HG03354 (cell line): ENCODE measurements at regions not wholly inside any gene's neighbourhood (a gene's known extent, or its start where the extent isn't known, plus 50 kb on each side); places are given as distances from the start of the nearest gene placed in this dataset.

Source experiments
- ATAC-seq: cut with Tn5 transposase; IDR thresholded peaks from one replicate; pipeline ENCODE4 v1.9.1; 2021; ENCODE audit warnings: mild to moderate bottlenecking; ENCODE audit not compliant: unreplicated experiment, poor library complexity, severe bottlenecking

DNA sequence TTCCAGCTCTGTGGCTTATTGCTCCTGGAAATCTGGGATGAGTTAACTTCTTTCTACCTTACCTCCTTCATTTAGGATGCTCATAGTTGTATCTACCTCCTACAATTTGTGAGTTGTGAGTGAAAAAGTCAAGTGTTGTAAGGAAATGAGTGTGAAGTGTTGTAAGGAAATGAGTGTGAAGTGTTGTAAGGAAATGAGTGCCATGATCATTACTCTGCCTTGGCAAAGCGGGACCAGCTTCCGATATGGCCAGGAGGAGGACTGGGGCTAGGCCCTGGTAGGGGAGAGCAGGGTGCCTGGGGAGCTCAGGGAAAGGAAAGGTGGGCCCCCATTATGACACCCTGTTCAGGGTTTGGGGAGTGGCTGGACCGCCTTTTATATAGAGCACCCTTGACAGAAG lies 435.2 kb downstream of the FGF9 start:
- no peak for ATAC-seq

DNA sequence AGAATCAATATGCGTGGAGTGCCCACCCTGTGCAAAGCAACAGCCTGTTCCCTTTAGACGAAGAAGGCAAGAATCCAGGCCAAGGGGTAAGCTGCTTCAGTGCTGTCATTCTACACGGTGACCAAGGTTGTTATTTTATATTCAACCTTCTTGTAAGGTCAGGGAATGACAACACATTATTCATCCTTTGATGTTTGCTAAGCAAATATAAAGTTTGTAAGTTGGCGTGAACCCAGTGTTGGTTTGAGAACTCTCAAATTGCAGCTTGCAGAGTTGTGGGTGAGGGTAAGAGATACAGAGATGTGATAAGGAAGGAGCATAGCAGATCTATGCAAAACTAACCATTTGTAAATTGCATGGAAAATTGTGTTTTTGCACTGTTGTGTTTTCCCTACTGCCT lies 436.7 kb downstream of the FGF9 start:
- ATAC-seq: no peak

DNA sequence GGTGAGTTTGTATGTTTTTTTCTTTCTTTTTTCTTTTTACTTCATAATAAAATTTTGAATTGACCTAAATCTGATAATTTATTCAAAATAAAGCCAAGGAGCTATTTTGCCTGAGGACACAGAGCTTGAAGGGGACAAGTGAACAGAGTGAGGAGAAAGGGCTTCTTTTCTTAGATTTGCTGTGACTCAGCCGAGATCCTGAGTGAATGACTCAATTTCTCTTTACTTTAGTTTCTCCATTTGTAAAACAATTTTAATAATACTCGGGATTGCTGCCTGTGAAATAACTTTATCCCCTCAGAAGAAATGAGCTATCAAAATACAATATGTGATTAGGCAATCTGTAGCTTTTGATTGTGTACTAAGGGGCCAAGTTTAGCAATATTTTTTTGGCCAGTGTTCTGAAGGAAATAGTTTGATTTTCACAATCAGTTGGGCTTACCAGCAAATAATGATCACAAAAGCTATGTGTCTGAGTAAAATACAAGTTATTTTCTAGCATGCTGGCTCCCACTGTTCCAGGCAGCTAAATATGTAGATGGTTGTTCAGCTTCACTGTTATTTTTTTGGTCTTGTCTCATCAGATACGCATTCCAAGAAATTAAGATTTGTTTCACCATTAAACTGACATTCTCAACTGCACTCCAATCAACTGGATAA lies 437.5 kb downstream of the FGF9 start:
- no peak for ATAC-seq

DNA sequence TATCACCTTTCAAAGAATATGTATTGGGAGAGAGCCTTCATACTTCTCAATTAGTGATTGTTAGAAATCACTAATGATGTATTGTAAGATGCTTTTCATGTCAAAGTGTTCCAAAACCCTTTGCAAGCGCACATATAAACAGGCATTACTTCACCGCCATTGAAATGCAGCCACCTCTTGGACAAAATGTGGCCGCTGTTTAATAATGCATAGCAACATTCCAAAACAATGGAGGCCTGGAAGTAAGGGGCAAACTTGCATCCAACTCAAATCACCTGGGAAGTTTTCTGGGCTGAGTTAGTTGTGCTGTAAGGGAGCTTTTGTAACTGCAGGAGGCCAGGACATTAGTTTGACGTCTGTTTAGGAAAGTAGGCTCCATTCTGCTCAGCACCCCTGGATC lies 438.1 kb downstream of the FGF9 start:
- no peak for ATAC-seq

DNA sequence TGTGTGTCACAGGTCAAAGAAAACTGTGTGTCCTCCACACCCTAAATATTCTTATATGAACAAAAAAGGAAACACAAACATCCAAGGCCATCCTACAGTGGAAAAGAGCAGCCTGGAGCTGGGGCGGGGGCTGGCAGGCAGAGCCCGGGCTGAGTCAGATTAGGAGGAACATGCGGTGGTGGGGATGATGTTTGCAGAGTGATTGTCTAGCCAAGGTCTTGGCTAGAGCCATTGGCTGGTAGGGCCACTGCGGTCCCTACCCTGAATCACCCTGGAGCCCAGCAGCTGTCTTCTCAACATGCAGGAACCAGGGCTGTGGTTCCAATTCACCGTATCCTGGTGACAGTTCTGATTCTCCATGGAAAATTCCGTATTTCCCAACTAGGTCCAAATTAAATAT lies 439.5 kb downstream of the FGF9 start:
- no peak for ATAC-seq

DNA sequence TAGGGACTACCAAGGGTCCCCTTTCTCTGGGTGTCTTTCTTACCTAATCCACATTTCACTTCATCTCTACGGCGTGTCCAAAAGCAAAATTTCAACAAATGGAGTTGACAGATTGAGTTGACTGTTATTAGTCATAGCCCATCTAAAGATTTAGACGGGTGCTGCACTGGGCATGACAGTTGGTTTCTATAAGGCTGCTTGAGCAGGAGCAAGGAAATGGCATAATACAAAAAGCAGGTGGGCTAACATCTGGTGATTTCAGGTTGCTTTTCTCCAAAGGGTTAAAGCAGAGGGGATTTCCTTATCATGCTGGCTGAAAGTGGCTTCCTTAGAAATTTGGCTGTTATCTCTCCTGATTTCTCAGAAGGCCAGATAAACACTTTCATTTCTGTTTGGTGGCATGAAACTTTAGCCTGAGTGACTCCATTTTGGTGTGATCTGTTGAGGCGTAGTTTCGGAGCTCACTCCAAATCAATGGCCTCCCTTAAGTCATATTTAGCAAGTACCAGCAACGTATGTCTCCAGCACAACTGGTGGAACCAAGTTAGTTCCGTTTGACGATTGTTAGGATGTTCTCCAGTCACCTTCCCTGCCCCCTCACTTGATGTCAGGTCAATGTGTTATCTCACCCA lies 440.4 kb downstream of the FGF9 start:
- ATAC-seq: no peak

DNA sequence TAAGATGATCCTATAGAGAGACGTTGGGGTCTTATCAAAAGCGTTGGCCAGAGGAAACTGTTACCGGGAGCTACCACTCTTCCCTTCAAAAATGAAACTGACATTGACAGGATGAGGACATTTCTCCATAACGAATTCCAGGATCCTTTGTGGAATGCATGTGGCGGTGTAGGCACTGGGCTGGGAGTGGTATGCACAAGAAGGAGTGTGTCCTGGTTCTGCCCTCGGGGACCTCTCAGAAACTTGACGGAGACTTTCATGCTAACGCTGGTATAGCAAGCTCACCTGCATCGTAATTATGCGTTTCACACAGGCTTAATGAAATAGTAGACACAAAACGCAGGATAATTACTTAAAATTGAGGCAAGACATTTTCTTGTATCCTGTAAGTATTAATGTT lies 441.1 kb downstream of the FGF9 start:
- no peak for ATAC-seq

DNA sequence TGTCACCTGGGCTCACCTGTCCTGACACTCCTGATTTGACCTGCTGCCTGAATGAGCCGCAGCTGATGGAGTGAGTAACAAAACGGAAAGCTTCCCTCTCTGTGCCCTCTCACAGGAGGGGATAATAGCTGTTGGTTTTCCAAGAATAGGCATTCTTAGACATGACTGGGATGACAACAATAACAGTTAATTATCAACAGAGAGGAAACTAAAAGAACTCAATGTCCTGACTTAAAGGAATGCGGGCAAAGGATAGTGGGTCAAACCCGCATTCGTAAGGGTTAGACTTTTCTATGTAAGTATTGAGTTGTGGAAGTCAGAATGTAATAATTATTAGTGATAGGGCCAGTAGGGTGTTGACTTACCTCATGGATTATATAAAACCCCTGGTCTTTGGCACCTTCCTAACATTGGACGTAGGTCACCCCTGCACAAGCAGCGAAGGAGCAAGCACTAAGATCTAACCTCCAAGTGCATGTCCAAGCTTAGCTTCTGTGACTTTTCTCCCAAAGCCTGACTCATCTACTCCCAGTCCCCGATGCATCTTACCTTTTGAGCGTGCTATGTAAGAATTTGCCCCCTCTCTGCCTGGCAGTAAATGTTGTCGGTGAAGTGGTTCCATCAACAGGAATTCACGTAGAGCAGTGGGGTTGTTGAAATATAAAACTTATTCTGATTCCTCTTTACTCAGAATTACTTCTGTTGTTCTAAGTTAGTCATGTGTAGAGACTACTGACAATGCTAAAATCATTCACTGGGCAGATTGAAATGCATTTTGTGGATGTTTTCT lies 442.3 kb downstream of the FGF9 start:
- ATAC-seq: no peak

DNA sequence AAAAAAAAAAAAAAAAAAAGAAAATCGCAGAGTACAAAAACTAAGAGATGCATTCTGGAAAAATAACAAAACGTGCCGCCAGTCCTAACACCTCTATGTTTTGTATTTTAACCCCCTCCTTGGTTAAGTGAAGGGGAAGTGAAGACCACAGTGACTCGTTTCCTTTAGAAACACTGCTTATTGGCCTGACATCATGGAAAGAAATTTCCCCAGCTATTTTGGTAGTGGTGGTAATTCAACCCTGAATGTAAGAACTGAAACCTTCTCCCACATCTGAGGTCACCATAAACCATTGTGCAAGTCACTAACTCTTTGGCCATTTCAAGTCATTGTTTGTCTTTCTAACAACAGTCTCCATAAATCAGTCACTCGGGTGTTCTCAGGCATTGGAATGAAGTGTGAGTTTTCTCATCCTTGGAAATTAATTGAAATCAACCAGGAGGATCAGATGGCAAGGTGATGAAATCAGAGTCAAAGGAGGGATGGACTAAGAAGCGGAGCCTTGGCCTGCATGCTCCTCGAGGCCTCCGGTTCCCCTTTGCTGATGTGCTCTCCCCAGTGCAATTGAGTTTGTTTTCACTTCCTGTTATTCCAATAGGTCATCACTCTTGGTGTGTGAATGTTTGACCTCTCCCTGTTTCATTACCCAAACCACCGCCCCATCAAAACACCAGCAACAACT lies 443.9 kb downstream of the FGF9 start:
- ATAC-seq: peak; percentile 90

DNA sequence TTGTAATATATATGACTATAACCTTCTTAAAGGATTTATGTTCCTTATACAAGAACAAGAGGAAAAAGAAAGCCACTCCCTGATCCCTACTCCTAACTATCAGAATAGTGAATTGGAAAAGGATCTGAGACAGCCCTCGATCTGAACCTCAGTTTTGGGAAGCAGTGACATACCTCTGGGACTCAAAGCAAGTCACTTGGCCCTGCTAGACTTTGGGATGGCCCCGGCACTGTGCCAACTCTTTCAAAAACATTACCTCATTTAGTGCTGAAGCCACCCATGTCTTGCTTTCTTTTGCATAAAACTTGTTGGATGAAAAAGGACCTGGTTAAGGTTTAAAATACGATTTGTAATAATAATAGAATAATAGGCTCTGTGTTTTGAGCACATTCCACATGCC lies 447.3 kb downstream of the FGF9 start:
- no peak for ATAC-seq

DNA sequence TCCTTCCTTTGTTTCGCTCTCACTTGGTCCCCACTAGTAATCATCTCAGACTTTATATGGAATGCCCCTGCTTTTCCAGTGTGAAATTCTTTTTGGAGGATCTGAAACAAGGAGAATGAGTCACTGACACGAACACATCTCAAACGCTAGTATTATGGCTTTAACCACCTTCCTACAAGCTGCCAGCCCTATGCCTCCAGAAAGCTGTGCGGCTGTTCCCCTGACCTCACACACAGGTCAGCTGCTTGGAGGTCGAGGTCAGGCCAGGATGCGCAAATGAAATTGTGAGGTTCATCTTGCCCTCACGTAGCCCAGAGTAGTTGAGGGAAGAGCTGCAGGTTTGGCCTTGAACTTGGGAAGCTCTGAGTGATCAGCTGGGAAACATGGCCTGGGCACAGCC lies 449.8 kb downstream of the FGF9 start:
- no peak for ATAC-seq

DNA sequence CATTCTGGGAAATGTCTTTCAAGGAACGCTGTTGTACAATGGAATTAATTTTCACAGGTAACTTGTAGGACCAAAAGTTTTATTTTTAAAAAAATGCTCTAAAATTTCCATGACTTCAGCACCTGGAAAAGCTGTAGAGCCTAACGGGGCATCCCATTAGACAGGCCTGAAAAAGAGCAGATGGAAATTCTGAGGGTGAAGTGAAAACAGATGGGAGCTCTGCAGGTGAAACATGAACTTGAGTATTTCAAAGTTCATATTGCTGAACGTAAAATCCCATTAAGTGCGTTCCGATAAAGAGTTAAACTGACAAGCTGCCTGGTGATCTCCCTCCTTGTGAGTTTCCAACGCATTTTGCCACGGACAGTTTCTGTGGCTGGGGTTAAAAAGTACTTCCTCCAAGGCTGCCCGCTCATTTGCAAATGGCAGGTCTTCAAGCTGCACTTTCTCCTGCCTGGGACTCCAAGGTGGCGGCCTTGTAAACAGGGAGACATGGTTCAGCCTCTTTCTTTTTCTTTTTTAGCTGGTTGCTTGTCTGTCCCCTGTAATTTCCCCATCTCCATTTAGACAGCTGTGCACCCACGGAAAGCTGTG lies 450.4 kb downstream of the FGF9 start:
- no peak for ATAC-seq

DNA sequence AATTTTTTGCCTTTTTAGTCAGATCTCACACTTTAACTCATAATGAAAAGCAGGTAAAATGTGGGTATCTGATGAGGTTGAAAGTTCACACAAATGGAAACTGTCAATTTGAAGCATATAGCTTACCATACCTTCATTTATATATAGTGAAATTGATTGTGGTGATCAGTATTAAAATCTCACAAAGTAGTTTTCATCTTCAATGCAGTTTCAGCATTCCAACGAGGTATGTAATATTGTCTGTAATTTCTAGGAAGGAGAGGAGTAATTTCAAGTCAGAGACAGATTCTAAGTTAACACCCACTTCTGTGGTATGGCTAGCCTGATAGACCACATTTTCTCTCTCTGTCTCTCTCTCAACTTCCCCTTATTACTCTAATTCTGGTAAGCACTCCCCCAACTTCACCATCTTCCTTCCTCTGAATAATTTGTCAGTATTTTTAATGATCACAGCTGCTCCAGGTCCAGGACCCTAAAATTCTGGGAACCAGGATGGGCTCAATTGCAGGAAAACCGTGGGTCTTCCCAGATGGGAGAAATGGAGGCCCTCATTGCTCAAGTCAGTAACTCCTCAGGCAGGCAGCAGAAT lies 455.7 kb downstream of the FGF9 start:
- peak; percentile 99 for ATAC-seq

DNA sequence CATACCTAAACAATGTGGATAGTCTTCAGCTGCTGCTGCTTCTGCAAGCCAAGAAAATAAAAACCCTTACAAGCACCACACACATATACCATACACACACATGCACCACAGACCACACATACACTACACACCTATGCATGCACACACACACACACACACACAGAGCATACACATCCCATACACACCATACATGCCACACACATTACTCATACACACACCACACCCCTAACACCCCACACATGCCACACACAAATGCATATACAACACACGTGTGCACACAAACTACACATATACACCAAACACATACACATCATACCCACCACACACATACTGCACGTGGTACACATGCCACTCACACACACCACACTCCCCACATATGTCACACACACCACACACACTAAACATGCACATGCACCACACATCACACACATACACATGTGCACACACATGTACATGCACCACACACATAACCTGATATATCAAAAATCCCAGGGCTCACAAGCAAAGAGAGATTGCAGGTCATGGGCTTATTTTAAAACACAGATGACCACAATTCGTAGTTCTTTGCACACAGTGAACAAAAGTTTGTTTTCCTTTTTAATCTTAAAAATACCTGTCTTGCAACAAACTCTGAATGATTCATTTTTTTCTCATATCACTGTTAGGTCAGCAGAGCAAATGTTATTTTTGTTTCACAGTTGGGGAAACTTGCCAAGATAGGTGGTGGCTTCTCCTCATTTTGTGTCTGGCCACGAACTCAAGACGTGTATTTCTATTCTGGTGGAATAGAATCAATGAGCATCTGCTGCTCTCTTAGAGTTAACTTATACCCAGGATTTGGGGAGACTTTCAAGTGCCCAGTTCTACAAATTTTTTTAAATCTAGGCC lies 456.6 kb downstream of the FGF9 start:
- ATAC-seq: no peak

DNA sequence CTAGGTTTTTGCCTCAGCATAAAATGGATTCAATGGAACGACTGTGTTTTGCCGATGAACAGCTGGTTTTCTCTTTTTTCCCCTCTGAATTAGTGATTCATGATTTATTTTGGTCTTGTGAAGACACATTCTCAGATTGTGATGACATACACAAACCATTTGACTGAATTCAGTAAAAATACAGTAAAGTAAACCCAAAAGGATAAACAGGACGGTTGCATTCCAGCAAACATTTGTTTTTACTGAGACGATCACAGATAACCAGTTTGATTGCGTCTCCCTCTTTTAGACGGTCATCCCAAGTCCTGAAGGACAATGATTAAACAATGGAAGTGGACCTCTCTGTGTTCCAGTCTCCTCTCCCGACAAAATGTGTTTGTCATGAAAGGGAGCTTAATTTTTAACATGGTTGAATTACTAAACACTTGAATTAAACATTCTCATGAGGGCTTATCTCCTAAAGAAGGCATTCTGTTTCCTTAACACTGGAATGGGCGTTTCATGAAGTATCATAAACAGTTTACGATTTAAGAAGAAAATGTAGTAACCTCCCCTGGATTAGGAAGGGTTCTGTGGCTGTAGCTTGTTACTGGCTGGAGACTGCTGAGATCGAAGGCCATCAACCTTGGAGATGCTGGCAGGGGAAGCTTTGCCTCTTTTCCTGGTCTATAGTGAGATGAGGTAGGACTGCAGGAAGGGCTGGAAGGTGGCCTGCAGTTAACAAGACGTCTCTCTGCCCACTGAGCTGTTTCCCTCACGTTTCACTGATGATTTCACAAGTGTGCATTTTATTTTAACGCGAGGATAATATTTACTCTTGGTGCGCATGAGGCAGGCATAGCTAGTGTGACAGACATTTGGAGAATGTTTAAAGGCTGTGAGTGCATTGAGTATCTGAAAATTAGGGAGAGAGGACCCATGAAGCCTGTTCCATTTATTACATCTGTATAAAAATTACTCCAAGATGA lies 457.9 kb downstream of the FGF9 start:
- ATAC-seq: no peak

DNA sequence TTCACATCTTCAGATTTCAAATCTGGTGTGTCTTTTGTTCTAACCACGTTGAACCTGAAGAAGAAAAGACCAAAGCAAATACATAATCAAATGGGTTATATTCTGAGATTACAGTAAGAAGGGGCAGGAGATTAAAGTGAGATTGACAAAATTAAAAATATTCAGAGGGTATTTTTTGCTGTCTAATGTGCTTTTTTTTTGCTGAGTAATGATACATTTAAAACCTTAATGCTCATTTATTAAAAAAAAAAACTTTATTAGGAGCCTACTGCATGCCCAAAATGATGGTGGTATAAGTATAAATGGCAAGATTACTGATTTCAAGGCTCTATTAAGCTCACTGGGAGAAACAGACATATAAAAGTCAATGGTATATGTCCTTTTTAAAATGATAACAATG lies 459.4 kb downstream of the FGF9 start:
- no peak for ATAC-seq

DNA sequence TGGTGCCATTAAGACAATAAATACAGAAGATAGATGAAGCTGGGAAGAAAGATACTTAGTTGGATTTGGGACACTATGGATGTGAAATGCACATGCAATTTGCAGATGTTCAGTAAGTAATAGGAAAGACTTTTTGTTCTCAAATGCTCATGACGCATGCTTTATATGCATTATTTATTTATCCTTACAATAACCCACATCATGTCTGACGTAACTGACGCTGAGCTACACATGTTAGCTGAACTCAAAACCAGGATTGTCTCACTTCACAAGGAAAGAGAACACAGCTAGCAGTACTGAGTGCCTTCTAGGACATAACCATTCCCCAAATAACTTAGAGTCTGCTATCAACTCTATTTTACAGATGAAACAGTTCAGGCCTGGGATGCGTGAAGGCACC lies 463.4 kb downstream of the FGF9 start:
- ATAC-seq: no peak

DNA sequence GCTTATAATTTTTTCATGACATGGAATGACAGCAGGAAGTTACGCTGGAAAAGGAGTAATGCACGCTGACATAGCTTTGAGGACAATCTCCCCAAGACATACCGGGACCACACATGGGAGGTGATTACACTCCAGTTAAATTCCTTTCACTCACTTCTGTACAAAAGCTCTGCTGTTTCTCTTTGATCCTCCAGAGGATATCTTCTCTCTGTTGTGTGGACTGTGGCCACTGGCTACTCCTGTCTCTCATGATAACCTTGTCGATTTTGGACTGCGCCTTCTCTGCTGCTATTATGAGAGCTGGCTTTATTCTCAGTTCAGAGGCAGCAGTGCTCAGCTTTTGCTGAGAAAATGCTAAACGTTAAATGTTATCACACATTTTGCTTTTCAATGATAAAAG lies 464.6 kb downstream of the FGF9 start:
- no peak for ATAC-seq
